GM18520 (cell line): ENCODE measurements at regions not wholly inside any gene's neighbourhood (a gene's known extent, or its start where the extent isn't known, plus 50 kb on each side); places are given as distances from the start of the nearest gene placed in this dataset.
A peak's percentile ranks its signal among the peaks of the same experiment; 100 is the strongest.

ENCODE experiments used
- ATAC-seq: cut with Tn5 transposase; IDR thresholded peaks from one replicate; pipeline ENCODE4 v1.9.1; 2021; ENCODE audit not compliant: unreplicated experiment

GRCh38 chr2:173419506-173419905, 64.8 kb downstream of the CDCA7 start:
- ATAC-seq: no peak

GRCh38 chr2:173424886-173425285, 70.2 kb downstream of the CDCA7 start:
- ATAC-seq: no peak

GRCh38 chr2:173427887-173428668, 73.4 kb downstream of the CDCA7 start:
- no peak for ATAC-seq

GRCh38 chr2:173431191-173431590, 76.5 kb downstream of the CDCA7 start:
- no peak for ATAC-seq

GRCh38 chr2:173432049-173432754, 77.5 kb downstream of the CDCA7 start:
- no peak for ATAC-seq

GRCh38 chr2:173434762-173435569, 80.3 kb downstream of the CDCA7 start:
- ATAC-seq: no peak

- ATAC-seq: no peak
These were observed 80.9 kb downstream of the CDCA7 start for GRCh38 chr2:173435574-173435973.

- ATAC-seq: no peak
These were observed 81.4 kb downstream of the CDCA7 start for GRCh38 chr2:173436088-173436487.

- ATAC-seq: no peak
These were observed 86.5 kb downstream of the CDCA7 start for GRCh38 chr2:173441222-173441621.

GRCh38 chr2:173442542-173442941, 87.9 kb downstream of the CDCA7 start:
- ATAC-seq: no peak

GRCh38 chr2:173446722-173447121, 92.0 kb downstream of the CDCA7 start:
- ATAC-seq: no peak

- peak; percentile 45 for ATAC-seq
These were observed 94.3 kb downstream of the CDCA7 start for GRCh38 chr2:173448938-173449471.

GRCh38 chr2:173451118-173451517, 96.4 kb downstream of the CDCA7 start:
- ATAC-seq: no peak

GRCh38 chr2:173451941-173452340, 97.3 kb downstream of the CDCA7 start:
- ATAC-seq: no peak

GRCh38 chr2:173452416-173452815, 97.7 kb downstream of the CDCA7 start:
- ATAC-seq: no peak

- ATAC-seq: no peak
These were observed 102.3 kb downstream of the CDCA7 start for GRCh38 chr2:173456960-173457359.

- no peak for ATAC-seq
These were observed 102.7 kb downstream of the CDCA7 start for GRCh38 chr2:173457366-173457765.

- ATAC-seq: no peak
These were observed 104.5 kb downstream of the CDCA7 start for GRCh38 chr2:173458991-173459780.

- no peak for ATAC-seq
These were observed 108.5 kb downstream of the CDCA7 start for GRCh38 chr2:173462892-173463840.
